Endodermal cell (in vitro differentiated cells): ENCODE measurements at regions not wholly inside any gene's neighbourhood (a gene's known extent, or its start where the extent isn't known, plus 50 kb on each side); places are given as distances from the start of the nearest gene placed in this dataset.

Experiments
- DNase-seq: peaks from one replicate; pipeline ENCODE4 v3.0.0-alpha.2; 2017
- H3K27ac ChIP-seq: 2 replicates; pipeline ENCODE4 v1.5.1; 2013; ENCODE audit warnings: mild to moderate bottlenecking, low read depth, low read length, moderate library complexity
- H3K27me3 ChIP-seq: 2 replicates; pipeline ENCODE4 v1.6.1; 2013; ENCODE audit warnings: mild to moderate bottlenecking, low read length, moderate library complexity; ENCODE audit not compliant: insufficient read depth, control insufficient read depth, poor library complexity, severe bottlenecking
- H3K36me3 ChIP-seq: 2 replicates; pipeline ENCODE4 v1.7.0; 2013; ENCODE audit warnings: mild to moderate bottlenecking, low read length, moderate library complexity; ENCODE audit not compliant: control insufficient read depth, insufficient read depth
- H3K4me1 ChIP-seq: one replicate; pipeline ENCODE4 v1.7.0; 2013; ENCODE audit warnings: low read length; ENCODE audit not compliant: control insufficient read depth, insufficient read depth
- H3K4me3 ChIP-seq: 2 replicates; pipeline ENCODE4 v1.5.1; 2013; ENCODE audit warnings: mild to moderate bottlenecking, low read length, moderate library complexity
- H3K9ac ChIP-seq: 2 replicates; pipeline ENCODE4 v1.6.1; 2013; ENCODE audit warnings: mild to moderate bottlenecking, low read length, moderate library complexity; ENCODE audit not compliant: poor library complexity, severe bottlenecking; ENCODE audit errors: extremely low read depth
- H3K9me3 ChIP-seq: 2 replicates; pipeline ENCODE4 v1.6.1; 2013; ENCODE audit warnings: mild to moderate bottlenecking, low read length, moderate library complexity; ENCODE audit not compliant: control insufficient read depth
- H3K27ac Mint-ChIP-seq: 2 replicates; pipeline ENCODE4 v1.8.0; 2020; ENCODE audit warnings: mixed read lengths
- H3K27me3 Mint-ChIP-seq: 2 replicates; pipeline ENCODE4 v1.8.0; 2021; ENCODE audit warnings: mild to moderate bottlenecking, mixed read lengths; ENCODE audit not compliant: insufficient read depth
- H3K36me3 Mint-ChIP-seq: 2 replicates; pipeline ENCODE4 v1.8.0; 2020; ENCODE audit warnings: low read depth, mixed read lengths
- H3K4me1 Mint-ChIP-seq: 2 replicates; pipeline ENCODE4 v1.8.0; 2020; ENCODE audit warnings: mixed read lengths
- H3K4me3 Mint-ChIP-seq: 2 replicates; pipeline ENCODE4 v1.8.0; 2020; ENCODE audit warnings: mild to moderate bottlenecking, moderate library complexity, mixed read lengths
- H3K9me3 Mint-ChIP-seq: 2 replicates; pipeline ENCODE4 v1.8.0; 2020; ENCODE audit warnings: mild to moderate bottlenecking, mixed read lengths
- WGBS, 2 experiments: methylation state at CpG; one replicate each; pipeline versions ENCODE4 v1.1.5 to v1.1.7; 2013; ENCODE audit warnings: missing lambda C conversion rate in 2 of 2, mixed read lengths in 1 of 2; ENCODE audit not compliant: insufficient coverage in 1 of 2, insufficient read length in 1 of 2; 5-methylcytosine and 5-hydroxymethylcytosine counted together
- TF ChIP-seq, protein P1 (sequence below): fragments of 200-600 bp; sonication (generic); conservative IDR thresholded peaks from 2 replicates; pipeline ENCODE4 v1.5.0; 2021; ENCODE audit warnings: antibody characterized with exemption, mild to moderate bottlenecking

DNA sequence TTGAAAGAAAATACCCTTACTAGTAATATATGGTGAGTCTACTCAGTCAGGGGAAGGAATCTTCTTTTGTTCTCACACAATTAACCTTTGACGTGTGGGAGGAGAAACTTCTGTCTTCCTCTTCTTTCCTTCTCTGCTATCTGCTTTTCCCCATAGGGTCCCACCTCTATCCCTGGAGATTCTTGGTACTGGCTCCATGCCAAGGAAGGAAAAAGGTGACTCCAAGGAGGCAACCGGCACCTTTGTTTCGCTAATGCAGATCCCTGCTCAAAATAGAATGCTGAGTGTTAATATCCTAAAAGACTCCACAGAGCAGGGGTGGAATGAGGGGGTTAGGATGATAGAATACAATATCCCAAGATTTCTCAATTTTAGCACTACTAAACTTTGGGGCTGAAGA is 116.7 kb downstream of the CD164 start:
- DNase-seq = no peak
- peaks cover 18% of the 10 kb centered on the region for H3K9me3 ChIP-seq
- TF ChIP-seq, protein P1, sequence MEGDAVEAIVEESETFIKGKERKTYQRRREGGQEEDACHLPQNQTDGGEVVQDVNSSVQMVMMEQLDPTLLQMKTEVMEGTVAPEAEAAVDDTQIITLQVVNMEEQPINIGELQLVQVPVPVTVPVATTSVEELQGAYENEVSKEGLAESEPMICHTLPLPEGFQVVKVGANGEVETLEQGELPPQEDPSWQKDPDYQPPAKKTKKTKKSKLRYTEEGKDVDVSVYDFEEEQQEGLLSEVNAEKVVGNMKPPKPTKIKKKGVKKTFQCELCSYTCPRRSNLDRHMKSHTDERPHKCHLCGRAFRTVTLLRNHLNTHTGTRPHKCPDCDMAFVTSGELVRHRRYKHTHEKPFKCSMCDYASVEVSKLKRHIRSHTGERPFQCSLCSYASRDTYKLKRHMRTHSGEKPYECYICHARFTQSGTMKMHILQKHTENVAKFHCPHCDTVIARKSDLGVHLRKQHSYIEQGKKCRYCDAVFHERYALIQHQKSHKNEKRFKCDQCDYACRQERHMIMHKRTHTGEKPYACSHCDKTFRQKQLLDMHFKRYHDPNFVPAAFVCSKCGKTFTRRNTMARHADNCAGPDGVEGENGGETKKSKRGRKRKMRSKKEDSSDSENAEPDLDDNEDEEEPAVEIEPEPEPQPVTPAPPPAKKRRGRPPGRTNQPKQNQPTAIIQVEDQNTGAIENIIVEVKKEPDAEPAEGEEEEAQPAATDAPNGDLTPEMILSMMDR = no peak
- H3K9me3 Mint-ChIP-seq = peaks cover 20% of the 10 kb centered on the region
- peaks cover 27% of the 10 kb centered on the region for H3K36me3 Mint-ChIP-seq
- no peak overlapping the region for H3K27ac ChIP-seq
- H3K4me1 Mint-ChIP-seq = no peaks in the 10 kb centered on the region
- no peaks in the 10 kb centered on the region for H3K36me3 ChIP-seq
- H3K4me3 Mint-ChIP-seq = no peak overlapping the region
- H3K4me1 ChIP-seq = no peaks in the 10 kb centered on the region
- H3K27ac Mint-ChIP-seq = no peak overlapping the region
- no peak overlapping the region for H3K9ac ChIP-seq
- no peak overlapping the region for H3K4me3 ChIP-seq
- no peaks in the 10 kb centered on the region for H3K27me3 ChIP-seq
- no peaks in the 10 kb centered on the region for H3K27me3 Mint-ChIP-seq
- 90% methylated on average over 3 of the region's 3 CpGs; no CpG with 5 or more reads in 1 of the 2 experiments for WGBS, 2 experiments

DNA sequence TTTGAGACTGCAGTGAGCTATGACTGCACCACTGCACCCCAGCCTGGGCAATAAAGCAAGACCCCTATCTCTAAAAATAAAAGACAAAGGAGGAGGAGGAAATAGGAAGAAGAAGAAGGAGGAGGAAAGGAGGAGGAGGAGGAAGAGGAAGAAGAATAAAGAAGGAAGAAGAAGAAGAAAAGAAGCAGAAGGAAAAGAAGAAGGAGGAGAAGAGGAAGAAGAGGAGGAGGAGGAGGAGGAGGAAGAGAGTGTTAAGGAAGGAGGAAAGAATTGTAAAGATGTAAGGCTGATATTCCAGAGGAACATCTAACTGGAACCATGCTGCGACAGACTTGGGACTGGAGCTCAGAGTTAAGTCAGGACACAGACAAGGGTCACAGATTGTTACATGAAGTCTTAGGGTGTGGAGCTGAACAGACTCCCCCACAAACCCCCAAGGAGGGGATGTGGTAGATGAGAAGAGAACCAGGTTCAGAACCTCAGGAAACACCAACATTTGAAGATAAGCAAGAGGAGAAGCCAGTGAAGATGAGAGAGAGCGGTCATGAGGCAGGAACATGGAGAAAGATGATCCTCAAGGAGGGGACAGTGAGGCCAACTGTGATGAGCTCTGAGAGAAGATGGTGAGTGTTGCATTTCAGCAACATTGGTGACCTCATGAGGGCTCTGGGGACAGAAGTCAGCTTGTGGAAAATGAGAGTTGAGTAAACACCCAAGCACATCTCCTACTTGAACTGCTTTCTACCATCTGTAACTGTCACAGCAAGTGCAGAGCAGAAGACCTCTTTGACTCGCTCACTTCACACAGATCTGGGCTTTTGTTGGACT is 118.2 kb downstream of the CD164 start:
- Histone ChIP-seq H3K9me3 (peaks cover 11% of the 10 kb centered on the region), H3K4me3 (no peak overlapping the region), H3K36me3 (no peaks in the 10 kb centered on the region), H3K4me1 (no peaks in the 10 kb centered on the region), H3K27ac (no peak overlapping the region), H3K9ac (no peak overlapping the region), H3K27me3 (no peaks in the 10 kb centered on the region)
- DNase-seq = no peak
- Mint-ChIP-seq H3K27ac (no peak overlapping the region), H3K4me3 (no peak overlapping the region), H3K9me3 (peaks cover 8% of the 10 kb centered on the region), H3K4me1 (no peaks in the 10 kb centered on the region), H3K36me3 (peaks cover 16% of the 10 kb centered on the region), H3K27me3 (no peaks in the 10 kb centered on the region)
- TF ChIP-seq, protein P1 = no peak
- WGBS, 2 experiments = 92 to 96% methylated on average over 3 of the region's 3 CpGs

DNA sequence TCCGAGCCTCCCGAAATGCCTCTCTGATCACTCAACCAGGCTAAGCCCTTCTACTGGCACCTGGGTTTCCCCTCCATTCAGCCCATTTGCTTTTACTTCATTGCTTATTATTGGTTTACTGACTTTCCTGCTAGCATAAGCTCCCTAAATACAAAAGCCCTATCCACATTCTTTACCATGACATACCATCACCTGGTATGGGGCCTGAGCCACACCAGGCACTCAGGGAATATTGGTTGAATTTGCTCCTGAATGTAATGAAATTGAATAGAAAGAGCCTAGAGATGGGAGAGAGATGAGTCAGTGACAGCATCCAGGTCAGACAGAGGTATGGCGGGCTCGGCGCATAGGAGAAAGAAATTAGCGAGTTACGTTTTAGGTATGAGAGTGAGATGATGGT is 120.0 kb downstream of the CD164 start:
- Histone ChIP-seq H3K4me1 (no peaks in the 10 kb centered on the region), H3K27me3 (no peaks in the 10 kb centered on the region), H3K27ac (no peak overlapping the region), H3K9me3 (peaks cover under 1% of the 10 kb centered on the region), H3K4me3 (no peak overlapping the region), H3K9ac (no peak overlapping the region), H3K36me3 (no peaks in the 10 kb centered on the region)
- H3K27me3 Mint-ChIP-seq = no peaks in the 10 kb centered on the region
- TF ChIP-seq, protein P1 = no peak
- DNase-seq = no peak
- H3K4me3 Mint-ChIP-seq = no peak overlapping the region
- H3K9me3 Mint-ChIP-seq = no peaks in the 10 kb centered on the region
- no peaks in the 10 kb centered on the region for H3K4me1 Mint-ChIP-seq
- no peak overlapping the region for H3K27ac Mint-ChIP-seq
- 93 to 96% methylated on average over 5 of the region's 7 CpGs for WGBS, 2 experiments
- H3K36me3 Mint-ChIP-seq = peaks cover 10% of the 10 kb centered on the region
